H1 (cell line): ENCODE measurements at regions not wholly inside any gene's neighbourhood (a gene's known extent, or its start where the extent isn't known, plus 50 kb on each side); places are given as distances from the start of the nearest gene placed in this dataset.

Source experiments
- CEBPB ChIP-seq: IDR thresholded peaks from 2 replicates; pipeline ENCODE4 v1.6.1; 2012; ENCODE audit warnings: low read depth, low read length
- CHD2 ChIP-seq: IDR thresholded peaks from 2 replicates; pipeline ENCODE4 v1.6.1; 2012; ENCODE audit warnings: low read length, improper control_type of control experiment
- GABPA ChIP-seq: IDR thresholded peaks from 2 replicates; pipeline ENCODE4 v1.6.1; 2011; ENCODE audit warnings: mild to moderate bottlenecking, low read length, moderate library complexity, borderline replicate concordance; ENCODE audit not compliant: insufficient read depth
- POLR2A ChIP-seq, 2 experiments: IDR thresholded peaks; 1 replicate in 1 of 2; 2 replicates in 1 of 2; pipeline ENCODE4 v1.6.1; 2011; ENCODE audit warnings: low read depth in 2 of 2, low read length in 2 of 2, mild to moderate bottlenecking in 2 of 2; ENCODE audit errors: control extremely low read depth in 1 of 2
- POLR2AphosphoS5 ChIP-seq: IDR thresholded peaks from 2 replicates; pipeline ENCODE4 v1.6.1; 2011; ENCODE audit warnings: low read depth, low read length
- RAD21 ChIP-seq, 2 experiments: IDR thresholded peaks in 1 of 2; conservative IDR thresholded peaks in 1 of 2; 2 replicates each; pipeline ENCODE4 v1.6.1; 2011; ENCODE audit warnings: low read depth in 2 of 2, low read length in 2 of 2, improper control_type of control experiment in 1 of 2, inconsistent platforms in 1 of 2, mild to moderate bottlenecking in 1 of 2, moderate library complexity in 1 of 2
- TCF12 ChIP-seq: IDR thresholded peaks from 2 replicates; pipeline ENCODE4 v1.6.1; 2011; ENCODE audit warnings: low read depth, mild to moderate bottlenecking, low read length
- YY1 ChIP-seq: IDR thresholded peaks from 2 replicates; pipeline ENCODE4 v1.6.1; 2011; ENCODE audit warnings: low read depth, mild to moderate bottlenecking, low read length
- TF ChIP-seq, protein P1 (sequence below), 3 experiments: IDR thresholded peaks; 1 replicate in 2 of 3; 2 replicates in 1 of 3; pipeline versions ENCODE4 v1.5.1 to v1.6.1; 2011; ENCODE audit warnings: low read length in 3 of 3, mild to moderate bottlenecking in 3 of 3, inconsistent platforms in 2 of 3, low read depth in 1 of 3, moderate library complexity in 1 of 3; ENCODE audit not compliant: insufficient read depth in 1 of 3; ENCODE audit errors: control extremely low read depth in 1 of 3
- TF ChIP-seq, protein P2 (sequence below): IDR thresholded peaks from 2 replicates; pipeline ENCODE4 v1.6.1; 2012; ENCODE audit warnings: low read length, inconsistent platforms
- TF ChIP-seq, protein P3 (sequence below): fragments of 300-600 bp; sonication (generic); IDR thresholded peaks from 2 replicates; pipeline ENCODE4 v1.7.1; 2012; ENCODE audit warnings: low read length, moderate library complexity, mild to moderate bottlenecking, inconsistent platforms; ENCODE audit not compliant: insufficient replicate concordance

DNA sequence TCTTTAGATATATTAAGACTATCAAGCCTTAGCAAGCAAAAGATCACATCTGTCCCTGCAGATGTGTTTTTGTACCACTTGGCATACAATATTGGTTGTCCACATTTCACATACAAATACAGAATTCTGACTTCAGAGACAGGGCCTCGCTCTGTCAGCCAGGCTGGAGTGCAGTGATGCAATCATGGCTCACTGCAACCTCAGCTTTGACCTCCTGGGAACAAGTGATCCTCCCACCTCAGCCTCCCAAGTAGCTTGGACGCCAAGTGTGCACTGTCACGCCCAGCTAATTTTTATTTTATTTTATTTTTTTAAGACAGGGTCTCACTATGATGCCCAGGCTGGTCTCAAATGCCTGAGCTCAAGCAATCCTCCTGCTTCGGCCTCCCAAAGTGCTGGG, 53.0 kb upstream of the ACTL6A start:
- TF ChIP-seq POLR2A (IDR thresholded peaks at IDR 0.05; ENCODE audit: control extremely low read depth in 1 of 2, low read depth in 2 of 2, low read length in 2 of 2) (no peak), POLR2AphosphoS5 (no peak), CEBPB (no peak), GABPA (no peak), TCF12 (no peak), RAD21 (IDR thresholded peaks at IDR 0.05 in 1 of 2, conservative IDR thresholded peaks at IDR 0.05 in 1 of 2; ENCODE audit: low read depth in 2 of 2, low read length in 2 of 2) (no peak), CHD2 (no peak), YY1 (no peak)
- TF ChIP-seq, protein P1, sequence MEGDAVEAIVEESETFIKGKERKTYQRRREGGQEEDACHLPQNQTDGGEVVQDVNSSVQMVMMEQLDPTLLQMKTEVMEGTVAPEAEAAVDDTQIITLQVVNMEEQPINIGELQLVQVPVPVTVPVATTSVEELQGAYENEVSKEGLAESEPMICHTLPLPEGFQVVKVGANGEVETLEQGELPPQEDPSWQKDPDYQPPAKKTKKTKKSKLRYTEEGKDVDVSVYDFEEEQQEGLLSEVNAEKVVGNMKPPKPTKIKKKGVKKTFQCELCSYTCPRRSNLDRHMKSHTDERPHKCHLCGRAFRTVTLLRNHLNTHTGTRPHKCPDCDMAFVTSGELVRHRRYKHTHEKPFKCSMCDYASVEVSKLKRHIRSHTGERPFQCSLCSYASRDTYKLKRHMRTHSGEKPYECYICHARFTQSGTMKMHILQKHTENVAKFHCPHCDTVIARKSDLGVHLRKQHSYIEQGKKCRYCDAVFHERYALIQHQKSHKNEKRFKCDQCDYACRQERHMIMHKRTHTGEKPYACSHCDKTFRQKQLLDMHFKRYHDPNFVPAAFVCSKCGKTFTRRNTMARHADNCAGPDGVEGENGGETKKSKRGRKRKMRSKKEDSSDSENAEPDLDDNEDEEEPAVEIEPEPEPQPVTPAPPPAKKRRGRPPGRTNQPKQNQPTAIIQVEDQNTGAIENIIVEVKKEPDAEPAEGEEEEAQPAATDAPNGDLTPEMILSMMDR (IDR thresholded peaks at IDR 0.05; ENCODE audit: control extremely low read depth in 1 of 3, insufficient read depth in 1 of 3, low read depth in 1 of 3, low read length in 3 of 3): no peak
- TF ChIP-seq, protein P2, sequence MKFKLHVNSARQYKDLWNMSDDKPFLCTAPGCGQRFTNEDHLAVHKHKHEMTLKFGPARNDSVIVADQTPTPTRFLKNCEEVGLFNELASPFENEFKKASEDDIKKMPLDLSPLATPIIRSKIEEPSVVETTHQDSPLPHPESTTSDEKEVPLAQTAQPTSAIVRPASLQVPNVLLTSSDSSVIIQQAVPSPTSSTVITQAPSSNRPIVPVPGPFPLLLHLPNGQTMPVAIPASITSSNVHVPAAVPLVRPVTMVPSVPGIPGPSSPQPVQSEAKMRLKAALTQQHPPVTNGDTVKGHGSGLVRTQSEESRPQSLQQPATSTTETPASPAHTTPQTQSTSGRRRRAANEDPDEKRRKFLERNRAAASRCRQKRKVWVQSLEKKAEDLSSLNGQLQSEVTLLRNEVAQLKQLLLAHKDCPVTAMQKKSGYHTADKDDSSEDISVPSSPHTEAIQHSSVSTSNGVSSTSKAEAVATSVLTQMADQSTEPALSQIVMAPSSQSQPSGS: no peak
- TF ChIP-seq, protein P3, sequence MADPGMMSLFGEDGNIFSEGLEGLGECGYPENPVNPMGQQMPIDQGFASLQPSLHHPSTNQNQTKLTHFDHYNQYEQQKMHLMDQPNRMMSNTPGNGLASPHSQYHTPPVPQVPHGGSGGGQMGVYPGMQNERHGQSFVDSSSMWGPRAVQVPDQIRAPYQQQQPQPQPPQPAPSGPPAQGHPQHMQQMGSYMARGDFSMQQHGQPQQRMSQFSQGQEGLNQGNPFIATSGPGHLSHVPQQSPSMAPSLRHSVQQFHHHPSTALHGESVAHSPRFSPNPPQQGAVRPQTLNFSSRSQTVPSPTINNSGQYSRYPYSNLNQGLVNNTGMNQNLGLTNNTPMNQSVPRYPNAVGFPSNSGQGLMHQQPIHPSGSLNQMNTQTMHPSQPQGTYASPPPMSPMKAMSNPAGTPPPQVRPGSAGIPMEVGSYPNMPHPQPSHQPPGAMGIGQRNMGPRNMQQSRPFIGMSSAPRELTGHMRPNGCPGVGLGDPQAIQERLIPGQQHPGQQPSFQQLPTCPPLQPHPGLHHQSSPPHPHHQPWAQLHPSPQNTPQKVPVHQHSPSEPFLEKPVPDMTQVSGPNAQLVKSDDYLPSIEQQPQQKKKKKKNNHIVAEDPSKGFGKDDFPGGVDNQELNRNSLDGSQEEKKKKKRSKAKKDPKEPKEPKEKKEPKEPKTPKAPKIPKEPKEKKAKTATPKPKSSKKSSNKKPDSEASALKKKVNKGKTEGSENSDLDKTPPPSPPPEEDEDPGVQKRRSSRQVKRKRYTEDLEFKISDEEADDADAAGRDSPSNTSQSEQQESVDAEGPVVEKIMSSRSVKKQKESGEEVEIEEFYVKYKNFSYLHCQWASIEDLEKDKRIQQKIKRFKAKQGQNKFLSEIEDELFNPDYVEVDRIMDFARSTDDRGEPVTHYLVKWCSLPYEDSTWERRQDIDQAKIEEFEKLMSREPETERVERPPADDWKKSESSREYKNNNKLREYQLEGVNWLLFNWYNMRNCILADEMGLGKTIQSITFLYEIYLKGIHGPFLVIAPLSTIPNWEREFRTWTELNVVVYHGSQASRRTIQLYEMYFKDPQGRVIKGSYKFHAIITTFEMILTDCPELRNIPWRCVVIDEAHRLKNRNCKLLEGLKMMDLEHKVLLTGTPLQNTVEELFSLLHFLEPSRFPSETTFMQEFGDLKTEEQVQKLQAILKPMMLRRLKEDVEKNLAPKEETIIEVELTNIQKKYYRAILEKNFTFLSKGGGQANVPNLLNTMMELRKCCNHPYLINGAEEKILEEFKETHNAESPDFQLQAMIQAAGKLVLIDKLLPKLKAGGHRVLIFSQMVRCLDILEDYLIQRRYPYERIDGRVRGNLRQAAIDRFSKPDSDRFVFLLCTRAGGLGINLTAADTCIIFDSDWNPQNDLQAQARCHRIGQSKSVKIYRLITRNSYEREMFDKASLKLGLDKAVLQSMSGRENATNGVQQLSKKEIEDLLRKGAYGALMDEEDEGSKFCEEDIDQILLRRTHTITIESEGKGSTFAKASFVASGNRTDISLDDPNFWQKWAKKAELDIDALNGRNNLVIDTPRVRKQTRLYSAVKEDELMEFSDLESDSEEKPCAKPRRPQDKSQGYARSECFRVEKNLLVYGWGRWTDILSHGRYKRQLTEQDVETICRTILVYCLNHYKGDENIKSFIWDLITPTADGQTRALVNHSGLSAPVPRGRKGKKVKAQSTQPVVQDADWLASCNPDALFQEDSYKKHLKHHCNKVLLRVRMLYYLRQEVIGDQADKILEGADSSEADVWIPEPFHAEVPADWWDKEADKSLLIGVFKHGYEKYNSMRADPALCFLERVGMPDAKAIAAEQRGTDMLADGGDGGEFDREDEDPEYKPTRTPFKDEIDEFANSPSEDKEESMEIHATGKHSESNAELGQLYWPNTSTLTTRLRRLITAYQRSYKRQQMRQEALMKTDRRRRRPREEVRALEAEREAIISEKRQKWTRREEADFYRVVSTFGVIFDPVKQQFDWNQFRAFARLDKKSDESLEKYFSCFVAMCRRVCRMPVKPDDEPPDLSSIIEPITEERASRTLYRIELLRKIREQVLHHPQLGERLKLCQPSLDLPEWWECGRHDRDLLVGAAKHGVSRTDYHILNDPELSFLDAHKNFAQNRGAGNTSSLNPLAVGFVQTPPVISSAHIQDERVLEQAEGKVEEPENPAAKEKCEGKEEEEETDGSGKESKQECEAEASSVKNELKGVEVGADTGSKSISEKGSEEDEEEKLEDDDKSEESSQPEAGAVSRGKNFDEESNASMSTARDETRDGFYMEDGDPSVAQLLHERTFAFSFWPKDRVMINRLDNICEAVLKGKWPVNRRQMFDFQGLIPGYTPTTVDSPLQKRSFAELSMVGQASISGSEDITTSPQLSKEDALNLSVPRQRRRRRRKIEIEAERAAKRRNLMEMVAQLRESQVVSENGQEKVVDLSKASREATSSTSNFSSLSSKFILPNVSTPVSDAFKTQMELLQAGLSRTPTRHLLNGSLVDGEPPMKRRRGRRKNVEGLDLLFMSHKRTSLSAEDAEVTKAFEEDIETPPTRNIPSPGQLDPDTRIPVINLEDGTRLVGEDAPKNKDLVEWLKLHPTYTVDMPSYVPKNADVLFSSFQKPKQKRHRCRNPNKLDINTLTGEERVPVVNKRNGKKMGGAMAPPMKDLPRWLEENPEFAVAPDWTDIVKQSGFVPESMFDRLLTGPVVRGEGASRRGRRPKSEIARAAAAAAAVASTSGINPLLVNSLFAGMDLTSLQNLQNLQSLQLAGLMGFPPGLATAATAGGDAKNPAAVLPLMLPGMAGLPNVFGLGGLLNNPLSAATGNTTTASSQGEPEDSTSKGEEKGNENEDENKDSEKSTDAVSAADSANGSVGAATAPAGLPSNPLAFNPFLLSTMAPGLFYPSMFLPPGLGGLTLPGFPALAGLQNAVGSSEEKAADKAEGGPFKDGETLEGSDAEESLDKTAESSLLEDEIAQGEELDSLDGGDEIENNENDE: no peak
